ENCODE measurements at regions not wholly inside any gene's neighbourhood (a gene's known extent, or its start where the extent isn't known, plus 50 kb on each side); places are given as distances from the start of the nearest gene placed in this dataset.

DNA sequence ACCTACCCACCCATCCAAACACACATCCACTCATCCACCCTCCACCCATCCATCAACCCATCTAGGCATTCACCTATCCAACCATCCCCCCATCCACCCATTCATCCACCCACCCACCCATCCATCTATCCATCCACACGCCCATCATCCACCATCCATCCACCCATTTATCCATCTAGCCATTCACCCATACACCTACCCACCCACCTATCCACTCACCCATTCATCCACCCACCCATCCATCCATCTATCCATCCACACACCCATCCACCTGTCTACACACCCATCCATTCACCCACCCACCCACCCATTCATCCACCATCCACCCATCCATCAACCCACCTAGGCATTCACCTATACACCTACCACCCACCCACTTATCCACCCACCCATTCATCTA lies 72.6 kb upstream of the GALNT9 start:
- DNase-seq (ENCODE audit: low spot score) = no peak
- CTCF ChIA-PET = no interaction called here
- Histone ChIP-seq H3K4me1 (ENCODE audit: insufficient read depth, low read length, poor library complexity, severe bottlenecking) (peaks cover 20% of the 10 kb centered on the region), H3K9me3 (ENCODE audit: low read depth, low read length, poor library complexity, severe bottlenecking) (no peaks in the 10 kb centered on the region), H3K4me3 (ENCODE audit: low read depth, low read length, poor library complexity, severe bottlenecking) (no peak overlapping the region), H3K36me3 (ENCODE audit: insufficient read depth, low read length, poor library complexity, severe bottlenecking) (no peaks in the 10 kb centered on the region), H3K27ac (ENCODE audit: low read depth, low read length, poor library complexity, severe bottlenecking) (no peak overlapping the region), H3K27me3 (replicated peaks; ENCODE audit: insufficient read depth, low read depth, low read length, poor library complexity) (peaks cover 18% of the 10 kb centered on the region)
- POLR2A ChIA-PET (ENCODE audit: low non-redundant PET) = no interaction called here
- TF ChIP-seq, protein P1, sequence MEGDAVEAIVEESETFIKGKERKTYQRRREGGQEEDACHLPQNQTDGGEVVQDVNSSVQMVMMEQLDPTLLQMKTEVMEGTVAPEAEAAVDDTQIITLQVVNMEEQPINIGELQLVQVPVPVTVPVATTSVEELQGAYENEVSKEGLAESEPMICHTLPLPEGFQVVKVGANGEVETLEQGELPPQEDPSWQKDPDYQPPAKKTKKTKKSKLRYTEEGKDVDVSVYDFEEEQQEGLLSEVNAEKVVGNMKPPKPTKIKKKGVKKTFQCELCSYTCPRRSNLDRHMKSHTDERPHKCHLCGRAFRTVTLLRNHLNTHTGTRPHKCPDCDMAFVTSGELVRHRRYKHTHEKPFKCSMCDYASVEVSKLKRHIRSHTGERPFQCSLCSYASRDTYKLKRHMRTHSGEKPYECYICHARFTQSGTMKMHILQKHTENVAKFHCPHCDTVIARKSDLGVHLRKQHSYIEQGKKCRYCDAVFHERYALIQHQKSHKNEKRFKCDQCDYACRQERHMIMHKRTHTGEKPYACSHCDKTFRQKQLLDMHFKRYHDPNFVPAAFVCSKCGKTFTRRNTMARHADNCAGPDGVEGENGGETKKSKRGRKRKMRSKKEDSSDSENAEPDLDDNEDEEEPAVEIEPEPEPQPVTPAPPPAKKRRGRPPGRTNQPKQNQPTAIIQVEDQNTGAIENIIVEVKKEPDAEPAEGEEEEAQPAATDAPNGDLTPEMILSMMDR (conservative IDR thresholded peaks at IDR 0.05; ENCODE audit: low read depth, low read length) = no peak
- TF ChIP-seq EZH2 (IDR thresholded peaks at IDR 0.05; ENCODE audit: borderline replicate concordance, low read depth, low read length, poor library complexity, severe bottlenecking) = no peak
- intact Hi-C loops (cut with micrococcal nuclease; ENCODE audit: unreplicated experiment) = no loop called here
- BruUV-seq (replicated peaks) = no TSS peak

DNA sequence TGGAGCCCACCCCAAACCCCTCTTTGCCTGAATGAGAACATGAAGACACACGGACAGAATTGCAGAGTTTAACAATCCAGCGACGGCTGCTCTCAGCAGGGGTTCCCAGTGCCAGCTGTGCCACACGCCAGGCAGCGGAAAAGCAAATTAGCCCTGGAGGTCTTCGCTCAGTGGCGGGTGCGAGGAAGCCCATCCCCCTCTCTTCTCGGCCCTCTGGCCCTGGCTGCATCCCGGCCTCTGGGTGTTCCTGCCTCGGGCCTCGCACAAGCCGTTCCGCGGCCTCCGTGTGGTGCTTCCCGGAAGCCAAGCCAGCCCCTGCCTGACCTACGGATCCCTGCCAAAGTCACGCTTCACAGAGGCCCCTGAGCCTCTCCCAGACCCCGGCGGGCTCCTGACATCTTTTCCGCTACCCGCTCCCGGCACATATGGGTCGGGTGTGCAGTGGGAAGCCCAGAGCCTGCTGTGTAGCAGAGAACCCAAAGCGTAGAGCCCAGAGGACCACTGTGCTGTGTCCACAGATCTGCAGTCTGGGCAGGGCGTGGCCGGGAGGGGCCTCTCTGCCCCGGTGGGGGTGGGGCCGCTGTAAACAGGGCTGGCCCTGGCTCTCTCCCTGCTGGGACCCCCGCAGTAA lies 70.7 kb upstream of the GALNT9 start:
- no peaks in the 10 kb centered on the region for H3K36me3 ChIP-seq (ENCODE audit: insufficient read depth, low read length, poor library complexity, severe bottlenecking)
- BruUV-seq (replicated peaks) = no TSS peak
- DNase-seq (ENCODE audit: low spot score) = peak; percentile 85
- H3K4me1 ChIP-seq (ENCODE audit: insufficient read depth, low read length, poor library complexity, severe bottlenecking) = peaks cover 20% of the 10 kb centered on the region
- TF ChIP-seq EZH2 (IDR thresholded peaks at IDR 0.05; ENCODE audit: borderline replicate concordance, low read depth, low read length, poor library complexity, severe bottlenecking) = no peak
- TF ChIP-seq, protein P1 (conservative IDR thresholded peaks at IDR 0.05; ENCODE audit: low read depth, low read length) = no peak
- no peaks in the 10 kb centered on the region for H3K9me3 ChIP-seq (ENCODE audit: low read depth, low read length, poor library complexity, severe bottlenecking)
- ChIA-PET CTCF (interaction anchor here (0.9 kb wide), 1 partner anchor 14 kb away, joined by 3 read pairs; no protein-coding TSS in a partner anchor), POLR2A (ENCODE audit: low non-redundant PET) (no interaction called here)
- no peak overlapping the region for H3K27ac ChIP-seq (ENCODE audit: low read depth, low read length, poor library complexity, severe bottlenecking)
- peaks cover 24% of the 10 kb centered on the region for H3K27me3 ChIP-seq (replicated peaks; ENCODE audit: insufficient read depth, low read depth, low read length, poor library complexity)
- H3K4me3 ChIP-seq (ENCODE audit: low read depth, low read length, poor library complexity, severe bottlenecking) = peak overlapping the region; percentile 30
- intact Hi-C loops (cut with micrococcal nuclease; ENCODE audit: unreplicated experiment) = no loop called here

DNA sequence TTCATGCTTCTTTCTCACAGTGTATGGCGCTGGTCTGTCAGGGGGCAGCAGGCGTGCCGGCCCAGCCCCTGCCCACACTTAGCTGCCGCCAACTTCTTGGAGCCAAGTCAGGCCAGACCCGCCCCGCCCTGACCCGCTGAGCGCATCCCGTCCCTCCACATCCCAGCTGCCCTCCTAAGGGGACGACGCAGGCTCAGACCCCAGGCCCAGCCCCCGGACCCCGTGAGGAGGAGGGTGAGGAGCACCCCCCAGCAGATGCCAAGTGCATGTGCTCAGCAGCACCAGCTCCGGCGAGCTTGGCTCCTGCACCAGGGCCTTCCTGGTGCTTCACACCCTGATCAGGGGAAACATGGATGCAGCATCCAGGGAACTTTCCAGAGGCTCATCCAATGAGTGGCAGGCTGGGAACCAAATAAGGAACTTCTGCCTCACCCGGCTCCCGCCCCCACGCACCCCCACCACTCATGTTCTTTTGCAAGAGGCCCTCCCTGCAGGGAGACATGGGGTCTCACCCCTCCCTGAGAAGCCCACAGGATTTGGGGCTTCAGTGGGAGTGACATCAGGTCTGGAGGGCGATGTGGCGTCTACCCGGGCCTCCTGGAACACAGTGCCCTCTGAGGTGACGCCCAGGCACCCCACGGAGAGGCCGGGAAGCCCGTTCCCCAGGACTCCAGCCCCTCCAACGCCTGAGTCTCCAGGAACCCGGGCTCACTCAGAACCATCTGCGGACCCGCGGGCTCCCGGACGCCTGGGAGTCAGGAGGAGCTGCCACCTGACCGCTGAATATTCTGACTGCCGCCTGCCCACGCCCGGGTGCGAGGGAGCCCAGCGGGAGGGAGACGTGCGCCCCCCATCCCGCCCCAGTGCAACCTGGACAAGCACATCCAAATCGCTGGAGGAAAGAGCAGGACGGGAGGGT lies 70.0 kb upstream of the GALNT9 start:
- POLR2A ChIA-PET (ENCODE audit: low non-redundant PET) = no interaction called here
- intact Hi-C loops (cut with micrococcal nuclease; ENCODE audit: unreplicated experiment) = no loop called here
- no peaks in the 10 kb centered on the region for H3K36me3 ChIP-seq (ENCODE audit: insufficient read depth, low read length, poor library complexity, severe bottlenecking)
- no peaks in the 10 kb centered on the region for H3K9me3 ChIP-seq (ENCODE audit: low read depth, low read length, poor library complexity, severe bottlenecking)
- CTCF ChIA-PET = no interaction called here
- no peak overlapping the region for H3K27ac ChIP-seq (ENCODE audit: low read depth, low read length, poor library complexity, severe bottlenecking)
- H3K4me1 ChIP-seq (ENCODE audit: insufficient read depth, low read length, poor library complexity, severe bottlenecking) = peaks cover 20% of the 10 kb centered on the region
- TF ChIP-seq, protein P1 (conservative IDR thresholded peaks at IDR 0.05; ENCODE audit: low read depth, low read length) = no peak
- TF ChIP-seq EZH2 (IDR thresholded peaks at IDR 0.05; ENCODE audit: borderline replicate concordance, low read depth, low read length, poor library complexity, severe bottlenecking) = no peak
- H3K4me3 ChIP-seq (ENCODE audit: low read depth, low read length, poor library complexity, severe bottlenecking) = no peak overlapping the region
- no TSS peak for BruUV-seq (replicated peaks)
- H3K27me3 ChIP-seq (replicated peaks; ENCODE audit: insufficient read depth, low read depth, low read length, poor library complexity) = peaks cover 24% of the 10 kb centered on the region
- DNase-seq (ENCODE audit: low spot score) = peak; percentile 26
